Uterus (tissue), 2 donors: ENCODE measurements at regions not wholly inside any gene's neighbourhood (a gene's known extent, or its start where the extent isn't known, plus 50 kb on each side); places are given as distances from the start of the nearest gene placed in this dataset.

Experiments used
- POLR2A ChIP-seq, 2 donors: fragments of 450-650 bp; IDR thresholded peaks; one replicate each; pipeline ENCODE4 v1.6.1; 2016; ENCODE audit warnings: antibody characterized with exemption in 2 of 2, mild to moderate bottlenecking in 1 of 2, moderate library complexity in 1 of 2
- TF ChIP-seq, protein P1 (sequence below), 4 experiments: fragments of 200-600 bp in 2 of 4; fragments of 450-650 bp in 2 of 4; sonication (generic) in 2 of 4; IDR thresholded peaks; one replicate each; pipeline ENCODE4 v1.5.1; 2016 to 2019; ENCODE audit warnings: antibody characterized with exemption in 4 of 4, mild to moderate bottlenecking in 2 of 4, moderate library complexity in 1 of 4

- TF ChIP-seq, protein P1, sequence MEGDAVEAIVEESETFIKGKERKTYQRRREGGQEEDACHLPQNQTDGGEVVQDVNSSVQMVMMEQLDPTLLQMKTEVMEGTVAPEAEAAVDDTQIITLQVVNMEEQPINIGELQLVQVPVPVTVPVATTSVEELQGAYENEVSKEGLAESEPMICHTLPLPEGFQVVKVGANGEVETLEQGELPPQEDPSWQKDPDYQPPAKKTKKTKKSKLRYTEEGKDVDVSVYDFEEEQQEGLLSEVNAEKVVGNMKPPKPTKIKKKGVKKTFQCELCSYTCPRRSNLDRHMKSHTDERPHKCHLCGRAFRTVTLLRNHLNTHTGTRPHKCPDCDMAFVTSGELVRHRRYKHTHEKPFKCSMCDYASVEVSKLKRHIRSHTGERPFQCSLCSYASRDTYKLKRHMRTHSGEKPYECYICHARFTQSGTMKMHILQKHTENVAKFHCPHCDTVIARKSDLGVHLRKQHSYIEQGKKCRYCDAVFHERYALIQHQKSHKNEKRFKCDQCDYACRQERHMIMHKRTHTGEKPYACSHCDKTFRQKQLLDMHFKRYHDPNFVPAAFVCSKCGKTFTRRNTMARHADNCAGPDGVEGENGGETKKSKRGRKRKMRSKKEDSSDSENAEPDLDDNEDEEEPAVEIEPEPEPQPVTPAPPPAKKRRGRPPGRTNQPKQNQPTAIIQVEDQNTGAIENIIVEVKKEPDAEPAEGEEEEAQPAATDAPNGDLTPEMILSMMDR (IDR thresholded peaks at IDR 0.05): no peak
- no peak for TF ChIP-seq POLR2A (IDR thresholded peaks at IDR 0.05)
Measured at GRCh38 chr2:83478037-83478436, 981.0 kb downstream of the SUCLG1 start.
